Astrocyte (in vitro differentiated cells and primary cell): ENCODE measurements at regions not wholly inside any gene's neighbourhood (a gene's known extent, or its start where the extent isn't known, plus 50 kb on each side); places are given as distances from the start of the nearest gene placed in this dataset.

Experiments
- DNase-seq: peaks from one replicate; pipeline ENCODE4 v3.0.0-alpha.2; 2010; ENCODE audit warnings: low read depth
- FAIRE-seq: peaks from 2 replicates; lab custom pipeline; 2011; peaks lifted over from hg19 to GRCh38; lab: Jason Lieb, UNC
- H2AFZ ChIP-seq: 2 replicates; pipeline ENCODE4 v1.6.0; 2012; ENCODE audit warnings: low read depth, low read length, inconsistent platforms
- H3K27ac ChIP-seq: 2 replicates; pipeline ENCODE4 v1.5.1; 2011; ENCODE audit warnings: low read depth, low read length, inconsistent platforms
- H3K27me3 ChIP-seq: 2 replicates; pipeline ENCODE4 v1.6.0; 2011; ENCODE audit warnings: low read length, inconsistent platforms; ENCODE audit not compliant: insufficient read depth
- H3K36me3 ChIP-seq: 2 replicates; pipeline ENCODE4 v1.5.1; 2011; ENCODE audit warnings: low read length, inconsistent platforms; ENCODE audit not compliant: insufficient read depth
- H3K4me1 ChIP-seq: 2 replicates; pipeline ENCODE4 v1.5.1; 2011; ENCODE audit warnings: low read length, inconsistent platforms; ENCODE audit not compliant: insufficient read depth
- H3K4me2 ChIP-seq: 2 replicates; pipeline ENCODE4 v1.6.0; 2012; ENCODE audit warnings: low read length, inconsistent platforms
- H3K4me3 ChIP-seq: 2 replicates; pipeline ENCODE4 v1.5.1; 2011; ENCODE audit warnings: low read depth, mild to moderate bottlenecking, low read length, inconsistent platforms; ENCODE audit not compliant: insufficient read depth
- H3K79me2 ChIP-seq: 2 replicates; pipeline ENCODE4 v1.6.0; 2012; ENCODE audit warnings: mild to moderate bottlenecking, low read length, inconsistent platforms; ENCODE audit not compliant: insufficient read depth
- H3K9ac ChIP-seq: 2 replicates; pipeline ENCODE4 v1.6.0; 2012; ENCODE audit warnings: mild to moderate bottlenecking, low read length, inconsistent platforms
- H3K9me3 ChIP-seq: 2 replicates; pipeline ENCODE4 v1.5.1; 2012; ENCODE audit warnings: low read depth, mild to moderate bottlenecking, low read length, inconsistent platforms; ENCODE audit not compliant: insufficient read depth
- H4K20me1 ChIP-seq: 2 replicates; pipeline ENCODE4 v1.6.0; 2012; ENCODE audit warnings: low read length, inconsistent platforms; ENCODE audit not compliant: insufficient read depth
- H3K27ac Mint-ChIP-seq: one replicate; pipeline ENCODE4 v1.8.0; 2021; ENCODE audit warnings: mild to moderate bottlenecking, mixed read lengths; ENCODE audit not compliant: unreplicated experiment
- H3K27me3 Mint-ChIP-seq: one replicate; pipeline ENCODE4 v1.8.0; 2021; ENCODE audit warnings: low read depth, mixed read lengths; ENCODE audit not compliant: unreplicated experiment
- H3K36me3 Mint-ChIP-seq: one replicate; pipeline ENCODE4 v1.8.0; 2021; ENCODE audit warnings: low read depth, mixed read lengths; ENCODE audit not compliant: unreplicated experiment
- H3K4me1 Mint-ChIP-seq: one replicate; pipeline ENCODE4 v1.8.0; 2021; ENCODE audit warnings: low read depth, mixed read lengths; ENCODE audit not compliant: unreplicated experiment
- H3K4me3 Mint-ChIP-seq: one replicate; pipeline ENCODE4 v1.8.0; 2021; ENCODE audit warnings: mild to moderate bottlenecking, moderate library complexity, mixed read lengths; ENCODE audit not compliant: unreplicated experiment
- H3K9me3 Mint-ChIP-seq: one replicate; pipeline ENCODE4 v1.8.0; 2021; ENCODE audit warnings: mild to moderate bottlenecking, mixed read lengths; ENCODE audit not compliant: unreplicated experiment
- EZH2 ChIP-seq: IDR thresholded peaks from 2 replicates; pipeline ENCODE4 v1.6.1; 2012; ENCODE audit warnings: mild to moderate bottlenecking, low read length, inconsistent platforms; ENCODE audit not compliant: insufficient read depth
- TF ChIP-seq, protein P1 (sequence below): IDR thresholded peaks from 2 replicates; pipeline ENCODE4 v1.5.1; 2011; ENCODE audit warnings: low read depth, mild to moderate bottlenecking, inconsistent platforms, low read length, moderate library complexity; ENCODE audit not compliant: insufficient read depth

DNA sequence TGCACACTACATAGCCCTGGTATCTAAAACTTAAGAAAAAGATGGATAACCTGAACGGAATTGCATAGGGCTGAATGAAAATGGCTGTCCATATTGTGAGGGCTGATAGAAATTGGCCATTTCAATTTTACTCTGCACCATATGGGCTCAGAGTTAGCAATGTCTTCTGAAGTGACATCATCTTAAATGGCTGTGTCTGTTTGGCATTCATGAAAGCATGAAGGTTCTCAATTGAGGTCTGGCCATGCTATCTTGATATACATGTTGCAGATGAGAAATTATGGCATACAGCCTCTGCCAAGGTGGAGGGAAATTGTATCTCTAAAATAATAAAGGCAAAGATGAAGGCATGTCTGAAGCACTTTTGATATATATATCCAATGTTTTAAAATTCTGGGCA lies 226.0 kb upstream of the PDE3A start:
- Histone ChIP-seq H2AFZ (no peak overlapping the region), H3K27me3 (no peaks in the 10 kb centered on the region), H3K4me3 (no peak overlapping the region), H3K4me1 (no peaks in the 10 kb centered on the region), H3K79me2 (no peaks in the 10 kb centered on the region), H3K4me2 (no peak overlapping the region), H3K27ac (no peak overlapping the region), H4K20me1 (no peaks in the 10 kb centered on the region), H3K9ac (no peak overlapping the region), H3K9me3 (no peaks in the 10 kb centered on the region), H3K36me3 (no peaks in the 10 kb centered on the region)
- Mint-ChIP-seq H3K9me3 (no peaks in the 10 kb centered on the region), H3K4me1 (no peaks in the 10 kb centered on the region), H3K27me3 (no peaks in the 10 kb centered on the region), H3K4me3 (no peak overlapping the region), H3K27ac (no peak overlapping the region), H3K36me3 (no peaks in the 10 kb centered on the region)
- no peak for TF ChIP-seq EZH2
- TF ChIP-seq, protein P1, sequence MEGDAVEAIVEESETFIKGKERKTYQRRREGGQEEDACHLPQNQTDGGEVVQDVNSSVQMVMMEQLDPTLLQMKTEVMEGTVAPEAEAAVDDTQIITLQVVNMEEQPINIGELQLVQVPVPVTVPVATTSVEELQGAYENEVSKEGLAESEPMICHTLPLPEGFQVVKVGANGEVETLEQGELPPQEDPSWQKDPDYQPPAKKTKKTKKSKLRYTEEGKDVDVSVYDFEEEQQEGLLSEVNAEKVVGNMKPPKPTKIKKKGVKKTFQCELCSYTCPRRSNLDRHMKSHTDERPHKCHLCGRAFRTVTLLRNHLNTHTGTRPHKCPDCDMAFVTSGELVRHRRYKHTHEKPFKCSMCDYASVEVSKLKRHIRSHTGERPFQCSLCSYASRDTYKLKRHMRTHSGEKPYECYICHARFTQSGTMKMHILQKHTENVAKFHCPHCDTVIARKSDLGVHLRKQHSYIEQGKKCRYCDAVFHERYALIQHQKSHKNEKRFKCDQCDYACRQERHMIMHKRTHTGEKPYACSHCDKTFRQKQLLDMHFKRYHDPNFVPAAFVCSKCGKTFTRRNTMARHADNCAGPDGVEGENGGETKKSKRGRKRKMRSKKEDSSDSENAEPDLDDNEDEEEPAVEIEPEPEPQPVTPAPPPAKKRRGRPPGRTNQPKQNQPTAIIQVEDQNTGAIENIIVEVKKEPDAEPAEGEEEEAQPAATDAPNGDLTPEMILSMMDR: no peak
- FAIRE-seq: no peak
- DNase-seq: no peak

DNA sequence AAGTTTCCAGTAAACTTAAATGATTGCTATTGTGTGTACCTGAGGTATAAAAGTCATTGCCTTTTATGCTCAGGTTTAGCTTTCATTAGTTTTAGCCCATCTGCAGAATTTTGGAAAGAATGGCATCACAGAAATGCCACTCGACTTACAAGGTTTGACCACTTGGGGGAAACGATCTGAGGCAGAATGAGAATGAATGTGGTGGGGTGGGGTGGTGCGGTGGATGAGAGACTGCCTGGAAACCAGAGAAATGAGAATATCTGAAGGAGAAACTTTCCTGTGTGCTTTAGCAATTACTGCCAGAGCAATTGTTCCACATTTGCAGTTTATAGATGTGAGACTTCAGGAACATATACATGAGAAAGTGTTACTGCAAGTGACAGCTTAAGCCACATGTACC lies 225.4 kb upstream of the PDE3A start:
- FAIRE-seq: no peak
- no peak overlapping the region for H3K4me2 ChIP-seq
- Mint-ChIP-seq H3K36me3 (no peaks in the 10 kb centered on the region), H3K4me1 (no peaks in the 10 kb centered on the region), H3K27me3 (no peaks in the 10 kb centered on the region), H3K4me3 (no peak overlapping the region), H3K9me3 (no peaks in the 10 kb centered on the region), H3K27ac (no peak overlapping the region)
- no peak overlapping the region for H3K4me3 ChIP-seq
- no peaks in the 10 kb centered on the region for H3K36me3 ChIP-seq
- H3K9ac ChIP-seq: no peak overlapping the region
- no peak for TF ChIP-seq EZH2
- TF ChIP-seq, protein P1: no peak
- no peaks in the 10 kb centered on the region for H3K79me2 ChIP-seq
- no peak overlapping the region for H2AFZ ChIP-seq
- H3K9me3 ChIP-seq: no peaks in the 10 kb centered on the region
- H4K20me1 ChIP-seq: no peaks in the 10 kb centered on the region
- no peaks in the 10 kb centered on the region for H3K27me3 ChIP-seq
- H3K4me1 ChIP-seq: no peaks in the 10 kb centered on the region
- no peak overlapping the region for H3K27ac ChIP-seq
- DNase-seq: no peak

DNA sequence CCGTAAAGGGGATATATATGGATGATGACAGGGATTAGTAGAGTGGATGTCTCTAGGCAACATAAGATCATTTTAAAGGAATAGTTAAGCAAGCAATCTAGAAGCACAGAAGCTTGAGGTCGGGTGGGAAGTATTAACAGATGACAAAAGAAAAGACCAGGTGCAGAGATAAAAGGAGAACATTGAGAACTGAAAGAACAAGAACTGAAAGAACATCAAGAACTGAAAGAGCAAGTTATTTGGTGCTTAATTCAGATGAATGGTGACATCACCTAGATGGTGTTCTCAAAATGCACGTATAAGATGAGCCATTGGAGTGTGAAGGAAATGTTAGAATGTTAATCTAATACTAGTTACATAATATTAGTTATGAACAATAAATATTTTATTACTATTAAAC lies 224.0 kb upstream of the PDE3A start:
- no peak for FAIRE-seq
- no peaks in the 10 kb centered on the region for H3K27me3 Mint-ChIP-seq

More for the DNA sequence above, 224.0 kb upstream of the PDE3A start:
- Histone ChIP-seq H3K36me3 (no peaks in the 10 kb centered on the region), H3K4me2 (no peak overlapping the region), H4K20me1 (no peaks in the 10 kb centered on the region), H3K4me1 (no peaks in the 10 kb centered on the region), H3K79me2 (no peaks in the 10 kb centered on the region), H3K9me3 (no peaks in the 10 kb centered on the region), H2AFZ (no peak overlapping the region), H3K27me3 (no peaks in the 10 kb centered on the region), H3K9ac (no peak overlapping the region), H3K27ac (no peak overlapping the region), H3K4me3 (no peak overlapping the region)
- H3K9me3 Mint-ChIP-seq: no peaks in the 10 kb centered on the region
- no peak overlapping the region for H3K27ac Mint-ChIP-seq
- TF ChIP-seq EZH2: no peak
- TF ChIP-seq, protein P1: no peak
- H3K4me1 Mint-ChIP-seq: no peaks in the 10 kb centered on the region
- no peak for DNase-seq
- H3K36me3 Mint-ChIP-seq: no peaks in the 10 kb centered on the region
- H3K4me3 Mint-ChIP-seq: no peak overlapping the region
